SK-N-SH (cell line): ENCODE measurements at regions not wholly inside any gene's neighbourhood (a gene's known extent, or its start where the extent isn't known, plus 50 kb on each side); places are given as distances from the start of the nearest gene placed in this dataset.
"Not testable (repeated sequence)": the region's sequence is repeated elsewhere in the genome, so short reads cannot be mapped to it uniquely, and the experiment has no call there.

ENCODE experiments used
- CTCF ChIA-PET: fragments of 300-600, 350-600 bp; formaldehyde crosslinking; extraction: SDS; loops from one replicate; lab custom pipeline; 2021; lab: Yijun Ruan, JAX
- POLR2A ChIA-PET: fragments of 350-600 bp; sonication (Branson Sonifier 250); formaldehyde crosslinking; extraction: SDS; loops from one replicate; lab custom pipeline; 2020; ENCODE audit warnings: antibody characterized with exemption, inconsistent platforms; lab: Yijun Ruan, JAX
- DNase-seq: peaks from one replicate; pipeline ENCODE4 v3.0.0; 2012
- H2AFZ ChIP-seq: fragments of 200-600 bp; sonication (generic); 2 replicates; pipeline ENCODE4 v1.8.1; 2016; ENCODE audit warnings: antibody characterized with exemption, mild to moderate bottlenecking, low read depth
- H3F3A ChIP-seq: fragments of 200-600 bp; sonication (generic); replicated peaks from 2 replicates; pipeline ENCODE3; 2016; ENCODE audit warnings: antibody characterized with exemption, mild to moderate bottlenecking; ENCODE audit not compliant: insufficient read depth
- H3K27ac ChIP-seq, 2 experiments: fragments of 200-500 bp in 1 of 2; fragments of 200-600 bp in 1 of 2; sonication (Bioruptor generic) in 1 of 2; sonication (generic), shearing (Covaris generic) in 1 of 2; 2 replicates each; pipeline versions ENCODE4 v1.5.1 to v1.6.1; 2014 to 2016; ENCODE audit warnings: low read depth in 2 of 2, inconsistent platforms in 1 of 2, low read length in 1 of 2, mild to moderate bottlenecking in 1 of 2, mixed read lengths in 1 of 2
- H3K27me3 ChIP-seq: fragments of 200-600 bp; sonication (generic), shearing (Covaris generic); 2 replicates; pipeline ENCODE4 v1.6.1; 2016; ENCODE audit warnings: mixed run types; ENCODE audit not compliant: insufficient read depth
- H3K36me3 ChIP-seq, 2 experiments: fragments of 200-500 bp in 1 of 2; fragments of 200-600 bp in 1 of 2; sonication (Bioruptor generic) in 1 of 2; sonication (generic) in 1 of 2; replicated peaks in 1 of 2; 2 replicates each; pipeline versions ENCODE3 to v1.5.1; 2014 to 2016; ENCODE audit warnings: low read length in 1 of 2, mild to moderate bottlenecking in 1 of 2; ENCODE audit not compliant: insufficient read depth in 2 of 2, control insufficient read depth in 1 of 2
- H3K4me1 ChIP-seq, 2 experiments: fragments of 200-500 bp in 1 of 2; fragments of 200-600 bp in 1 of 2; sonication (Bioruptor generic) in 1 of 2; sonication (generic), shearing (Covaris generic) in 1 of 2; 2 replicates each; pipeline versions ENCODE4 v1.5.1 to v1.6.1; 2014 to 2016; ENCODE audit warnings: low read depth in 1 of 2, low read length in 1 of 2, mixed run types in 1 of 2; ENCODE audit not compliant: insufficient read depth in 2 of 2, control insufficient read depth in 1 of 2
- H3K4me2 ChIP-seq: fragments of 200-600 bp; sonication (generic), shearing (Covaris generic); 2 replicates; pipeline ENCODE4 v1.6.1; 2017; ENCODE audit warnings: mixed run types
- H3K4me3 ChIP-seq, 2 experiments: fragments of 200-500 bp in 1 of 2; fragments of 200-600 bp in 1 of 2; sonication (Bioruptor generic) in 1 of 2; sonication (generic), shearing (Covaris generic) in 1 of 2; 2 replicates each; pipeline versions ENCODE4 v1.5.1 to v1.8.1; 2014 to 2016; ENCODE audit warnings: low read depth in 2 of 2, inconsistent platforms in 1 of 2, low read length in 1 of 2, mild to moderate bottlenecking in 1 of 2, mixed read lengths in 1 of 2, moderate library complexity in 1 of 2
- H3K79me2 ChIP-seq: fragments of 200-600 bp; sonication (generic); 2 replicates; pipeline ENCODE4 v1.8.1; 2017; ENCODE audit warnings: mild to moderate bottlenecking; ENCODE audit not compliant: insufficient read depth
- H3K9ac ChIP-seq: fragments of 200-600 bp; sonication (generic); 2 replicates; pipeline ENCODE4 v1.6.1; 2017; ENCODE audit warnings: mixed run types
- H3K9me2 ChIP-seq: fragments of 200-600 bp; sonication (generic); 2 replicates; pipeline ENCODE4 v1.6.1; 2017; ENCODE audit warnings: mixed run types
- H3K9me3 ChIP-seq: fragments of 200-600 bp; sonication (generic); 2 replicates; pipeline ENCODE4 v1.6.1; 2017; ENCODE audit warnings: mixed run types, mild to moderate bottlenecking, moderate library complexity
- H4K20me1 ChIP-seq: fragments of 200-600 bp; sonication (generic); 2 replicates; pipeline ENCODE4 v1.6.1; 2017; ENCODE audit warnings: mild to moderate bottlenecking, mixed run types; ENCODE audit not compliant: insufficient read depth
- CHD2 ChIP-seq: fragments of 150-350 bp; IDR thresholded peaks from 2 replicates; pipeline ENCODE4 v1.6.1; 2018; ENCODE audit warnings: low read length; ENCODE audit not compliant: partially characterized antibody
- CTCF ChIP-seq: fragments of 200-600 bp; sonication (generic); IDR thresholded peaks from 2 replicates; pipeline ENCODE4 v1.6.1; 2017; ENCODE audit warnings: antibody characterized with exemption, mild to moderate bottlenecking, moderate library complexity
- ELF1 ChIP-seq: IDR thresholded peaks from 2 replicates; pipeline ENCODE4 v1.4.0; 2012
- EP300 ChIP-seq, 2 experiments: IDR thresholded peaks; 2 replicates each; pipeline versions ENCODE4 v1.4.0 to v1.6.1; 2012; ENCODE audit warnings: borderline replicate concordance in 1 of 2, low read depth in 1 of 2, low read length in 1 of 2
- FOXJ3 ChIP-seq: sonication (generic); formaldehyde crosslinking; IDR thresholded peaks from 2 replicates; pipeline ENCODE4 v1.5.1; 2020; ENCODE audit warnings: mild to moderate bottlenecking, missing genetic modification reagents
- FOXM1 ChIP-seq: IDR thresholded peaks from 2 replicates; pipeline ENCODE4 v1.4.0; 2012; ENCODE audit warnings: low read depth, mild to moderate bottlenecking
- MEF2A ChIP-seq: IDR thresholded peaks from 2 replicates; pipeline ENCODE4 v1.4.0; 2012; ENCODE audit warnings: low read depth, borderline replicate concordance
- NRF1 ChIP-seq: IDR thresholded peaks from 2 replicates; pipeline ENCODE4 v1.6.1; 2012; ENCODE audit warnings: low read depth, mild to moderate bottlenecking, low read length
- RAD21 ChIP-seq: IDR thresholded peaks from 2 replicates; pipeline ENCODE4 v1.6.1; 2012; ENCODE audit warnings: mild to moderate bottlenecking, low read length
- RFX5 ChIP-seq: IDR thresholded peaks from 2 replicates; pipeline ENCODE4 v1.6.1; 2012; ENCODE audit warnings: mild to moderate bottlenecking, improper control_type of control experiment, low read length
- SMC3 ChIP-seq: IDR thresholded peaks from 2 replicates; pipeline ENCODE4 v1.6.1; 2012; ENCODE audit warnings: low read depth, low read length, improper control_type of control experiment
- TCF12 ChIP-seq: IDR thresholded peaks from 2 replicates; pipeline ENCODE4 v1.4.0; 2012
- TEAD4 ChIP-seq: IDR thresholded peaks from 2 replicates; pipeline ENCODE4 v1.4.0; 2012; ENCODE audit warnings: mild to moderate bottlenecking, borderline replicate concordance; ENCODE audit not compliant: insufficient read depth
- YY1 ChIP-seq: IDR thresholded peaks from 2 replicates; pipeline ENCODE4 v1.4.0; 2012; ENCODE audit warnings: low read depth, mild to moderate bottlenecking
- WGBS: methylation state at CpG from one replicate; pipeline ENCODE4 v1.1.6; 2017; ENCODE audit warnings: low lambda C conversion rate; 5-methylcytosine and 5-hydroxymethylcytosine counted together
- TF ChIP-seq, protein P1 (sequence below): IDR thresholded peaks from 2 replicates; pipeline ENCODE4; 2012
- TF ChIP-seq, protein P2 (sequence below): IDR thresholded peaks from 2 replicates; pipeline ENCODE4 v1.4.0; 2012; ENCODE audit warnings: low read depth, borderline replicate concordance

GRCh38 chr5:102670224-102670836, 84.8 kb upstream of the PAM start:
- H3K27ac ChIP-seq, result no peak overlapping the region
- POLR2A ChIA-PET, result no interaction called here
- no peaks in the 10 kb centered on the region for H3K36me3 ChIP-seq
- H3K9ac ChIP-seq, result no peak overlapping the region
- no peaks in the 10 kb centered on the region for H4K20me1 ChIP-seq
- peak; percentile 76 for DNase-seq
- no peak overlapping the region for H3K4me2 ChIP-seq
- TF ChIP-seq ELF1 (no peak), FOXJ3 (no peak), SMC3 (peak; percentile 68), RAD21 (peak; percentile 69), CTCF (peak; percentile 74)
- no peak overlapping the region for H2AFZ ChIP-seq
- no peaks in the 10 kb centered on the region for H3K79me2 ChIP-seq
- H3K27me3 ChIP-seq, result no peaks in the 10 kb centered on the region
- peaks cover 8 to 10% of the 10 kb centered on the region in 2 experiments for H3K4me1 ChIP-seq
- H3F3A ChIP-seq, result no peaks in the 10 kb centered on the region
- H3K4me3 ChIP-seq, result no peak overlapping the region; a peak in 1 of 4 replicates
- 52% methylated on average over 9 of the region's 9 CpGs for whole genome bisulfite sequencing
- CTCF ChIA-PET, result interaction anchor here (0.6 to 0.7 kb wide), 3 partner anchors 47 to 93 kb away, joined by 3 to 4 read pairs (median 3); no protein-coding TSS in a partner anchor
- H3K9me3 ChIP-seq, result no peaks in the 10 kb centered on the region
- H3K9me2 ChIP-seq, result no peaks in the 10 kb centered on the region

- H3F3A ChIP-seq, H4K20me1 ChIP-seq, H3K27me3 ChIP-seq, H3K9ac ChIP-seq, DNase-seq, H3K36me3 ChIP-seq, H3K9me3 ChIP-seq, H3K9me2 ChIP-seq, H3K4me3 ChIP-seq, H3K79me2 ChIP-seq, CTCF ChIA-PET, H3K27ac ChIP-seq, H3K4me2 ChIP-seq, H3K4me1 ChIP-seq, H2AFZ ChIP-seq, POLR2A ChIA-PET: not testable (repeated sequence)
- 89% methylated on average over 26 of the region's 32 CpGs for WGBS
Measured at GRCh38 chr5:102671033-102671734, 83.9 kb upstream of the PAM start.

DNA sequence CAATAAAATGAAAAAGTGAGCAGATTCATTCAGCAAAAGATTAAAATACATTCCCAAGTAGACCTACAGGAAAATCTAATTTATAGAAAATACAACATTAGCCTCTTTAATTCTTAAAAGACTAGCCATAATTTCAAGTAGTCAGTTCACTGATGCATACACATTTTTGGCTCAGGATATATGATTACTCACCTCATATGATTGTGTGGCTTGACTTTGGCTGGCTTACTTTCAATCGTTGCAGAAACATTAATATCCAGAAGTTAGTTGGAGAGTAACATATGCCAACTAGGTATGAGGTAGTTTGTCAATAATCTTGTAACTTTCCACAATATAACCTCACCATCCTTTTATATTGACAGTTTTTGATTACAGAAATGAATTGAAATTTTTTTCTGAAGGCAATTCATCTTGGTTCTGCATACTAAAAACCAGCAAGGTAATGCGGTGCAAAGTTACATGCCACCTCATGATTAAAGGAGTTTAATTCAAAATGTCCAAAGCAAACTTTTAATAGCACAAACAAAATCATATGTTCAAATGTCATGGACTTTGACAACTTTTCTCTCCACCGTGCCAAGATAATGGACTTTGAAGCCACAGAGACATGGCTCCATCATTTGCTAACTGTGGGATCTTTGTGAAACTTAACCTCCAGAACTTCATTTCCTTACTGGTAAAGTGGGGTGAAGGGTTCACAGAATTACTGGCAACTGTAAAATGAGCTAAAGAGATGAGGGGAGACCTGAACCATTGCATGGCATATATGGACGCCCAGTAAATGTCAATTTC, 76.6 kb upstream of the PAM start:
- no peaks in the 10 kb centered on the region for H4K20me1 ChIP-seq
- DNase-seq, result no peak
- peaks cover 2 to 14% of the 10 kb centered on the region in 2 experiments; a peak in 3 of 4 replicates for H3K4me1 ChIP-seq
- no peak overlapping the region for H3K9ac ChIP-seq
- 67% methylated on average over 4 of the region's 4 CpGs for WGBS
- no peak overlapping the region for H2AFZ ChIP-seq
- H3K27ac ChIP-seq, result no peak overlapping the region
- H3K27me3 ChIP-seq, result no peaks in the 10 kb centered on the region
- H3K4me3 ChIP-seq, result no peak overlapping the region
- no peaks in the 10 kb centered on the region for H3K9me2 ChIP-seq
- H3K4me2 ChIP-seq, result no peak overlapping the region
- no peaks in the 10 kb centered on the region for H3K36me3 ChIP-seq
- H3K79me2 ChIP-seq, result no peaks in the 10 kb centered on the region
- H3K9me3 ChIP-seq, result no peaks in the 10 kb centered on the region
- peaks cover 11% of the 10 kb centered on the region for H3F3A ChIP-seq
- CTCF ChIA-PET, result no interaction called here
- POLR2A ChIA-PET, result no interaction called here
- TF ChIP-seq NRF1 (no peak), TEAD4 (no peak), MEF2A (0 out of 2 replicates have a peak, but pooled peaks have one; percentile 20), YY1 (no peak), FOXM1 (no peak), RFX5 (no peak), TCF12 (peak; percentile 82), CHD2 (no peak), RAD21 (no peak), EP300 (IDR thresholded peaks at IDR 0.05; ENCODE audit: borderline replicate concordance in 1 of 2, low read depth in 1 of 2, low read length in 1 of 2) (peak in 1 of 2 experiments; percentile 84; a peak in 2 of 4 replicates)
- TF ChIP-seq, protein P1, sequence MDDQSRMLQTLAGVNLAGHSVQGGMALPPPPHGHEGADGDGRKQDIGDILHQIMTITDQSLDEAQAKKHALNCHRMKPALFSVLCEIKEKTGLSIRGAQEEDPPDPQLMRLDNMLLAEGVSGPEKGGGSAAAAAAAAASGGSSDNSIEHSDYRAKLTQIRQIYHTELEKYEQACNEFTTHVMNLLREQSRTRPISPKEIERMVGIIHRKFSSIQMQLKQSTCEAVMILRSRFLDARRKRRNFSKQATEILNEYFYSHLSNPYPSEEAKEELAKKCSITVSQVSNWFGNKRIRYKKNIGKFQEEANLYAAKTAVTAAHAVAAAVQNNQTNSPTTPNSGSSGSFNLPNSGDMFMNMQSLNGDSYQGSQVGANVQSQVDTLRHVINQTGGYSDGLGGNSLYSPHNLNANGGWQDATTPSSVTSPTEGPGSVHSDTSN, result peak; percentile 84
- TF ChIP-seq, protein P2, sequence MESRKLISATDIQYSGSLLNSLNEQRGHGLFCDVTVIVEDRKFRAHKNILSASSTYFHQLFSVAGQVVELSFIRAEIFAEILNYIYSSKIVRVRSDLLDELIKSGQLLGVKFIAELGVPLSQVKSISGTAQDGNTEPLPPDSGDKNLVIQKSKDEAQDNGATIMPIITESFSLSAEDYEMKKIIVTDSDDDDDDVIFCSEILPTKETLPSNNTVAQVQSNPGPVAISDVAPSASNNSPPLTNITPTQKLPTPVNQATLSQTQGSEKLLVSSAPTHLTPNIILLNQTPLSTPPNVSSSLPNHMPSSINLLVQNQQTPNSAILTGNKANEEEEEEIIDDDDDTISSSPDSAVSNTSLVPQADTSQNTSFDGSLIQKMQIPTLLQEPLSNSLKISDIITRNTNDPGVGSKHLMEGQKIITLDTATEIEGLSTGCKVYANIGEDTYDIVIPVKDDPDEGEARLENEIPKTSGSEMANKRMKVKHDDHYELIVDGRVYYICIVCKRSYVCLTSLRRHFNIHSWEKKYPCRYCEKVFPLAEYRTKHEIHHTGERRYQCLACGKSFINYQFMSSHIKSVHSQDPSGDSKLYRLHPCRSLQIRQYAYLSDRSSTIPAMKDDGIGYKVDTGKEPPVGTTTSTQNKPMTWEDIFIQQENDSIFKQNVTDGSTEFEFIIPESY, result no peak
